Progenitor cell of endocrine pancreas (in vitro differentiated cells): ENCODE measurements at regions not wholly inside any gene's neighbourhood (a gene's known extent, or its start where the extent isn't known, plus 50 kb on each side); places are given as distances from the start of the nearest gene placed in this dataset.

ENCODE experiments used
- DNase-seq: peaks from one replicate; pipeline ENCODE4 v3.0.0; 2021; ENCODE audit warnings: low spot score; ENCODE audit not compliant: unreplicated experiment
- H3K27ac Mint-ChIP-seq: 2 replicates; pipeline ENCODE4 v1.8.0; 2021; ENCODE audit warnings: mild to moderate bottlenecking, moderate library complexity, mixed read lengths
- H3K27me3 Mint-ChIP-seq: 2 replicates; pipeline ENCODE4 v1.8.0; 2021; ENCODE audit warnings: mixed read lengths
- H3K36me3 Mint-ChIP-seq: 2 replicates; pipeline ENCODE4 v1.8.0; 2022; ENCODE audit warnings: mixed read lengths; ENCODE audit not compliant: insufficient read depth
- H3K4me1 Mint-ChIP-seq: 2 replicates; pipeline ENCODE4 v1.8.0; 2021; ENCODE audit warnings: low read depth, mixed read lengths
- H3K4me3 Mint-ChIP-seq: 2 replicates; pipeline ENCODE4 v1.8.0; 2021; ENCODE audit warnings: low read depth, mild to moderate bottlenecking, moderate library complexity, mixed read lengths
- H3K9me3 Mint-ChIP-seq: 2 replicates; pipeline ENCODE4 v1.8.0; 2021; ENCODE audit warnings: low read depth, mixed read lengths
- CTCF ChIP-seq: fragments of 200-600 bp; sonication (generic); IDR thresholded peaks from one replicate; pipeline ENCODE4 v1.5.0; 2021; ENCODE audit warnings: antibody characterized with exemption, mild to moderate bottlenecking; ENCODE audit not compliant: unreplicated experiment

- peaks cover 11% of the 10 kb centered on the region for H3K9me3 Mint-ChIP-seq
- H3K27ac Mint-ChIP-seq, result no peak overlapping the region
- TF ChIP-seq CTCF, result no peak
- H3K4me3 Mint-ChIP-seq, result no peak overlapping the region
- DNase-seq, result no peak
- H3K4me1 Mint-ChIP-seq, result no peaks in the 10 kb centered on the region
- H3K27me3 Mint-ChIP-seq, result no peaks in the 10 kb centered on the region
- H3K36me3 Mint-ChIP-seq, result no peaks in the 10 kb centered on the region
Measured at GRCh38 chr16:88284101-88284500, 98.7 kb upstream of the ZNF469 start.

GRCh38 chr16:88284626-88285513 is 97.9 kb upstream of the ZNF469 start:
- Mint-ChIP-seq H3K36me3 (no peaks in the 10 kb centered on the region), H3K4me3 (no peak overlapping the region), H3K27me3 (no peaks in the 10 kb centered on the region), H3K4me1 (no peaks in the 10 kb centered on the region), H3K27ac (no peak overlapping the region), H3K9me3 (peaks cover 11% of the 10 kb centered on the region)
- no peak for DNase-seq
- TF ChIP-seq CTCF, result no peak

DNA sequence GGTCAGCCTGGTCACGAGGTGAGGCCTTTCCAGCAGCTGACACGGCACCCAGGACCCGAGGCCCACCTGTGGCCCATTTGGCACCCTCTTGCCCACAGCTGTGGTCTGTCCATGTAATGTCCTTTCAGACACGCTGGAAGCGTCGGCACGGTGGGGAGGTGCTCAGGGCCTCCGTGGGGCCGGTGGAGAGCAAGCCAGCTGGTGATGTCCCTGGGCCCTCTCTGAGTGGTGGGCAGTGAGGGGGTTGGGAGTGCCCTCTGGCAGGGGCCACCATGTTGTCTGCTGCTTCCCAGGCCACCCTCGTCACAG is 97.3 kb upstream of the ZNF469 start:
- Mint-ChIP-seq H3K27ac (no peak overlapping the region), H3K4me1 (no peaks in the 10 kb centered on the region)

DNA sequence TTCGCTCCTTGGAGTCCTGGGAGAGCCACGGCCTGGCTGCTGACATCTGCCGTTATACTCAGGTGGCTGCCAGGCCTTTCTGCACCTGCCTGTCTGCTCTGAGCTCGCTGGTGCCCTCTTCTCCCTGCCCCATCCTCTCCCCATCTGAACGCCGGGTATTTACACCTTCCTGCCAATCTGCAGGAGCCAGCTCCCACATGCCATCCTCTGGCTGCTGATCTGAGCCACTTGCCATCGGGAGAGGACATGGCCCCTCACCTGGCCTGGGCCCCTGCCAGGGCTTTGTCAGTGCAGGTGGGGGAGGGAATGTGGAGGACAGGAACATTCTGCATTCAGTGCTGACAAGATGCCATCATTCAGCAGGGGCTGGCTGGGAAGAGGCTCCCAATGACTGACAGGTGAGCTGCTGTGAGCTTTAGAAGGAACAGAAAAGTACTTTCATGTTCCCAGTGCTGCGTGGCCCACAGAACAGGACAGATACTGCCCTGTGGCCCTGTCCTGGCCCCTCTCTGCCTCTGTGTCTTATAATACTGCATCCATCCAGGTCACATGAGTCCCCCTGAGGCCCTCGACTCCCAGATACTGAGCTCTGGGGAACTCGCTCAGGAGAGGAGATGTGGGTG is 96.3 kb upstream of the ZNF469 start:
- no peak overlapping the region for H3K27ac Mint-ChIP-seq
- no peak for TF ChIP-seq CTCF
- no peak for DNase-seq
- peaks cover 11% of the 10 kb centered on the region for H3K27me3 Mint-ChIP-seq
- H3K9me3 Mint-ChIP-seq, result peaks cover 11% of the 10 kb centered on the region
- no peak overlapping the region for H3K4me3 Mint-ChIP-seq
- no peaks in the 10 kb centered on the region for H3K36me3 Mint-ChIP-seq
- no peaks in the 10 kb centered on the region for H3K4me1 Mint-ChIP-seq

More for the DNA sequence above, 97.3 kb upstream of the ZNF469 start:
- Mint-ChIP-seq H3K36me3 (no peaks in the 10 kb centered on the region), H3K4me3 (no peak overlapping the region), H3K9me3 (peaks cover 11% of the 10 kb centered on the region), H3K27me3 (peaks cover 3% of the 10 kb centered on the region)
- DNase-seq, result no peak
- TF ChIP-seq CTCF, result no peak

DNA sequence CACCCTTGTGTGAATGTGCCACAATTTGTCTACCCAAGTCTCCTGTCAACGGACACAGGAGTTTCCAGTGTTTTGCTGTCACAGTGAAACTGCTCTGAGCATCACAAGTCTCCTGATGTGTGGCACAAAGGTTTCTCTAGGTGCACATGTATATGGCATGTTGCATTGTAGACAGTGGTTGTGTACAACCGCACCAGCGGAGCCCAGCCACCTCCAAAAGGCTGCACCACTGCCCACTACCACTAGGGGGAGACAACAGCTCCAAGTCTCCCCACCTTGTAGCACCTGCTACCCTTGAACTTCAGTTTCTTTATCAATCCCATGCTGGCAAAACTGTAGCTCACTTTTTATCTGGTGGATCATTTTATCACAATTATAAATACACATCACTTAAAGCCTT is 95.5 kb upstream of the ZNF469 start:
- TF ChIP-seq CTCF, result peak; percentile 33
- H3K9me3 Mint-ChIP-seq, result peaks cover 7% of the 10 kb centered on the region
- H3K27ac Mint-ChIP-seq, result no peak overlapping the region
- H3K4me3 Mint-ChIP-seq, result no peak overlapping the region
- no peaks in the 10 kb centered on the region for H3K36me3 Mint-ChIP-seq
- no peak for DNase-seq
- H3K4me1 Mint-ChIP-seq, result no peaks in the 10 kb centered on the region
- peaks cover 11% of the 10 kb centered on the region for H3K27me3 Mint-ChIP-seq
